ENCODE measurements at regions not wholly inside any gene's neighbourhood (a gene's known extent, or its start where the extent isn't known, plus 50 kb on each side); places are given as distances from the start of the nearest gene placed in this dataset.
"Not testable (repeated sequence)": the region's sequence is repeated elsewhere in the genome, so short reads cannot be mapped to it uniquely, and the experiment has no call there.

DNA sequence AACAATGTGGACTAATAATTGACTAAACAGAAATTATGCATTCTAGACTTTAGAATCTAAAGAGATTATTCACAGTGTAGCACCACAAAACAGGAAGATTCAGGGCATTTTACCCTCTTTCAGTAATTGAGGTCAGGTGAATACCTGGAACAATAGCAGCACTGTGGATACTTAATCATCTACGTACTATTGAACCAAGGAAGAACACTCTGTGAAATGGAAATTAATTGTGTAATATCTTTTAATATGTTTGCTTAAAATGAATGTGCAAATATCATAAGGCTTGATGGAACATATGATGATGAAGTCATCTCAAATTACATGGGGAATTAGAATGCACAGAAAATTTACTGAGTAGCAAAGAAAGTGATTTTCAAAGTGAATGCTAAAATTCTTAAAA lies 68.5 kb upstream of the MAP9 start:
- ATAC-seq (replicated peaks) (no peak), DNase-seq (no peak)
- H3K4me1 Mint-ChIP-seq, result peaks cover 0 to 6% of the 10 kb centered on the region in 2 donors
- no peak overlapping the region for H3K27ac Mint-ChIP-seq
- no peaks in the 10 kb centered on the region for H3K9me3 Mint-ChIP-seq
- no peaks in the 10 kb centered on the region for H3K36me3 Mint-ChIP-seq
- peaks cover 15 to 23% of the 10 kb centered on the region in 2 donors for H3K27me3 Mint-ChIP-seq
- H3K4me3 Mint-ChIP-seq, result no peak overlapping the region

DNA sequence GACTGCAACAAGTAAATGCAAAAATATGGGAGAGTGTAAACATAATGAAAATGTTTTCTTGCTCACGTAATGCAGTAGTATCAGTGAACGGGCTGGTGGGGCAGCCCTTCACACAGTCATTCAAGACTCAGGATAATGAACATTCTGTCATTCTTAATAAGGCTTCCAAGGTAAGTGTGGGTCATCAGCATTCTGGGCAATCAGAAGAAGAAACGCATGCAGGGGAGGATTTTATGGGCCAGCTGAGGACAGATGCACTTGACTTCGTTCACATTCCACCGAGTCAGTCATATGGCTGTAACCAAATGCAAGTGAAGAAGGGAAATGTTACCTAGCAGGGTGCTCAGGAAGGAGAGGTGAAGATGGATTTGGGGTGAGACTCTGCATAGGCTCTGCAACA lies 68.0 kb upstream of the MAP9 start:
- no peak overlapping the region for H3K4me3 Mint-ChIP-seq
- no peak for ATAC-seq (replicated peaks)
- H3K4me1 Mint-ChIP-seq, result peaks cover 0 to 6% of the 10 kb centered on the region in 2 donors
- H3K9me3 Mint-ChIP-seq, result no peaks in the 10 kb centered on the region
- no peaks in the 10 kb centered on the region for H3K36me3 Mint-ChIP-seq
- DNase-seq, result no peak
- no peak overlapping the region for H3K27ac Mint-ChIP-seq
- peaks cover 15 to 23% of the 10 kb centered on the region in 2 donors for H3K27me3 Mint-ChIP-seq

DNA sequence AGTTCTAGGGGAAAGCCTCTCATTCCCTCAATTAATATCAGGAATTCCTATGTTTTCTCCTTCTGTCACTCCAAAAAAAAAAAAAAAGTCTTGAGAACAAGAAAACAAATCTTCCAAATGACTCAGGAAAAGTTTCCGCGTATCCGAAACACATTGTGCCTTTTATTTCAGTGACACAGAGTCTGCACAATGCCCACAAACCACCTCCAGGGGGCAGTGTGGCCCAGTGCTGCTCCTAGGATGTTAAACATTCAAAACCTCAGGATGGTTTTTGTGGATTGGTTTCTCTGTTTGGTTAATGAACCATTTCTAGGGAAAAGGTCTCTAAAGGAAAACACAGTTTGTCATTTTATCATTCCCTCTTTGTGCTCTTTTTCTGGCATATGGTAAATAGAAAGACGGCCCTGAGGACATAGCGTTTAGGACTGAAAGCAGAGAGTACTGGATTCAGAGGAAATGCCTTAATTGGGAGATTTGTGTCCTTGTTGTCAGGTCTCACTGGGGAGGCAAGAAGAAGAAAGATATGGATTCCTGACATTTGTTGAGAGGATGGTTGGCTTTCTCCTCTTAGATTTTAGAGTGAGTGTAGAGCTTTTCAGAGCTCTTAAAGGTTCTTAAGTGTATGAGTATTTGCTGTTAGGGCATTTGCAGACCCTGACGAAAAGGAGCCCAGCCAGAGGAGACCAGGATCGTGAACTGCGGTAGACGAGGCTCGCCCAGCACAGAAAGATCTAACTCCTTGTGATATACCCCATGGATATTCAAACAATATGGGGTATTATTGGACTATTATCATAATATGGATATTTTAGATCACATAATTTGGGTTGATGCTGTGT lies 65.7 kb upstream of the MAP9 start:
- Mint-ChIP-seq H3K9me3 (no peaks in the 10 kb centered on the region), H3K27me3 (peaks cover 15 to 23% of the 10 kb centered on the region in 2 donors), H3K4me1 (peaks cover 0 to 6% of the 10 kb centered on the region in 2 donors), H3K27ac (no peak overlapping the region), H3K4me3 (no peak overlapping the region), H3K36me3 (no peaks in the 10 kb centered on the region)
- ATAC-seq (replicated peaks) (peak; percentile 51 to 61), DNase-seq (peak; percentile 22)

DNA sequence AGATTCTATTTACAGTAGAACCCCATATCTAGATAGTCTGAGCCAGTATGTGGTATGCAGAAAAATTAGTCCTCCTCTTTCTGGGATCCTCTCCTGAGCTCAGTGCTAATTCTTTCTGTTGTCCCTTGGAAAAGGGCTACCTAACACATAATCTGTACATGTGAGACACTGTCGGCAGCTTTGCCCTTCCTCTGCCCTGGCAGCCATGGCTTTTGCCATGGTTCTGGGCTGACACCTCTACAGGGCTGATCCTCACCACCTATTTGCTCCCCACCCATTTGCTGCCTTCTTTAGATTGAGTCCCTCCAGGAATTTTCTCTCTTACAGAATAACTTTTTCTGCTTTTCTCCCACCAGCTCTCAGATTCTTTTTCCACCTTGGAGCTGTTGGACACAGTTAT lies 64.7 kb upstream of the MAP9 start:
- DNase-seq (no peak), ATAC-seq (replicated peaks) (no peak)
- Mint-ChIP-seq H3K36me3 (no peaks in the 10 kb centered on the region), H3K9me3 (no peaks in the 10 kb centered on the region), H3K27me3 (peaks cover 15 to 23% of the 10 kb centered on the region in 2 donors), H3K27ac (no peak overlapping the region), H3K4me3 (no peak overlapping the region), H3K4me1 (peaks cover 0 to 6% of the 10 kb centered on the region in 2 donors)

DNA sequence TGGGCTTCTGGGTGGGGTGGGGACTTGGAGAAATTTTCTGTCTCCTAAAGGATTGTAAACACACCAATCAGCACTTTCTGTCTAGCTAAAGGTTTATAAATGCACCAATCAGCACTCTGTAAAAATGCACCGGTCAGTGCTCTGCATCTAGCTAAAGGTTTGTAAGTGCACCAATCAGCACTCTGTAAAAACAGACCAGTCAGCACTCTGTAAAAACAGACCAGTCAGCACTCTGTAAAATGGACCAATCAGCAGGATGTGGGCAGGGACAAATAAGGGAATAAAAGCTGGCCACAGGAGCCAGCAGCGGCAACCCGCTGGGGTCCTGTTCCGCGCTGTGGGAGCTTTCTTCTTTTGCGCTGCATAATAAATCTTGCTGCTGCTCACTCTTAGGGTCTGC lies 63.0 kb upstream of the MAP9 start:
- H3K27ac Mint-ChIP-seq; DNase-seq; ATAC-seq (replicated peaks); H3K4me1 Mint-ChIP-seq; H3K36me3 Mint-ChIP-seq; H3K9me3 Mint-ChIP-seq; H3K4me3 Mint-ChIP-seq: not testable (repeated sequence)
- peaks cover 15 to 20% of the 10 kb centered on the region in 2 donors for H3K27me3 Mint-ChIP-seq

DNA sequence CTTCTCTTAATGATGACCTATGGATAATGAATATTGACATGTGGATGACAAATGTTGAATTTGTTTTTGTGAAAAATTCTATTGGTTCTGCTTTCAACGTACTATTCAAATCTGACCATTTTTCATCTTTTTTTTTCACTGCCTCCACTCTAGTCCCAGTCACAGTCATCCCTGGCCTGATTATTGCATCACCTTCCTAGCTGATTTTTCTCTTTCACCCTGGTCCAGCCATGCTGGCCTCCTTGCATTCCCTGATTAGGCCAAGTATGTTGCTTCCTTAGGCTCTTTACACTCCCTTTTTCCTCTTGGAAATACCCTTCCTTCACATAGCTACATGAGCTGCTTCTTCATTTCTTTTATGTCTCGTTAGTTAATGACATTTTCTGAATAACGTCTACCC lies 58.1 kb upstream of the MAP9 start:
- no peaks in the 10 kb centered on the region for H3K9me3 Mint-ChIP-seq
- no peaks in the 10 kb centered on the region for H3K36me3 Mint-ChIP-seq
- DNase-seq (no peak), ATAC-seq (replicated peaks) (no peak)
- H3K4me1 Mint-ChIP-seq, result no peaks in the 10 kb centered on the region
- H3K27ac Mint-ChIP-seq, result no peak overlapping the region
- H3K27me3 Mint-ChIP-seq, result peaks cover 0 to 7% of the 10 kb centered on the region in 2 donors
- no peak overlapping the region for H3K4me3 Mint-ChIP-seq

DNA sequence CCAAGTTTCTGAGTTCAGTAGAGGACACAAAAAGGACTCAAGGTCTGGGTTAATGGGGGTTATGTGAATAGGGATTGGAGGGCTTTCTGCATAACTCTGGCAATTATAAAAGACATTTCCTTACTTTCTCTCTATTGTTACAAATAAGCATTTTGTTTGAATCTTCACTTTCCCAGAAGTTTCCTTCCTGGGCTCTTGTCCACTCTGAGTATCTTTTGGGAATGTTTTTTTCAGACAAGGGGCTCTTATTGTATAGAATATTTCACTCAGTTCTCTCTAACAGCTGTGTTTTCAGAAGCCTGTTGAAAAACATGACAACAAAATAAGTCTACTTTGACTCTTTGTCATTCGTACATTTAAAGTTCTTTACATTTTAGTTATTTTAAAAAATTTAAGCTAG lies 57.6 kb upstream of the MAP9 start:
- Mint-ChIP-seq H3K4me1 (no peaks in the 10 kb centered on the region), H3K36me3 (no peaks in the 10 kb centered on the region), H3K27ac (no peak overlapping the region), H3K9me3 (no peaks in the 10 kb centered on the region), H3K27me3 (peaks cover 0 to 7% of the 10 kb centered on the region in 2 donors), H3K4me3 (no peak overlapping the region)
- DNase-seq, result no peak
- no peak for ATAC-seq (replicated peaks)

DNA sequence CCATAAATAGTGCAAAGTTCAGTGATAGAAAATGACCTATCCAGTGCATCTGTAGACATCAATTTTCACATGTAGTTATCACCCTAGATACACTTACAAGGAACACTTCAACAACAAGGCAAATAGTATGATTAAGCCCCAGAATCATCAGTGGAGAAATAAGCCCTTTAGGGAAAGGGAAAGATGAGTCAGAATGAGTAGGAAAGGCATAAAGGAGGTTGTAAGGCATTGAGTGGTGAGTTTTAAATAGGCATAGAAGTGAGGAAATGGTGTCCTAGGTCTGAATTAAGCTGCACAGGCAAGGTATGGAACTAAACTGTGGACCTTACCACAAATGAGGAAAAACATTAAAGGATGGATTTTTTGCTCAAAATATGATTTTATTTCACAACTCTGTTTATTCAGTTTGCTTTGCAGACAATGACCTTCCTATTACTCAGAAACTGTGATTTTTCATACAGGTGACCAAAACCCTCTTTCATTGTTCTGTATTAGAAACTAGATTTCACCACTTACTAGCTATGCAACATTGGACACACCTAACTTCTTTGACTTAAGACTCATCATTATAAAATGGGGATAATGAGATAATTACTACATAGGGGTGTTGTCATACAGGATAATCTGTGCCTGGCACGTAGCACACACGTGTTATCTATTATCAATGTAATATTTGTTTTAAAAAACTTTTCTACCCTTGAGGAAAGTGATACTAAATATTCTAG lies 57.0 kb upstream of the MAP9 start:
- DNase-seq, result no peak
- no peaks in the 10 kb centered on the region for H3K9me3 Mint-ChIP-seq
- H3K36me3 Mint-ChIP-seq, result no peaks in the 10 kb centered on the region

DNA sequence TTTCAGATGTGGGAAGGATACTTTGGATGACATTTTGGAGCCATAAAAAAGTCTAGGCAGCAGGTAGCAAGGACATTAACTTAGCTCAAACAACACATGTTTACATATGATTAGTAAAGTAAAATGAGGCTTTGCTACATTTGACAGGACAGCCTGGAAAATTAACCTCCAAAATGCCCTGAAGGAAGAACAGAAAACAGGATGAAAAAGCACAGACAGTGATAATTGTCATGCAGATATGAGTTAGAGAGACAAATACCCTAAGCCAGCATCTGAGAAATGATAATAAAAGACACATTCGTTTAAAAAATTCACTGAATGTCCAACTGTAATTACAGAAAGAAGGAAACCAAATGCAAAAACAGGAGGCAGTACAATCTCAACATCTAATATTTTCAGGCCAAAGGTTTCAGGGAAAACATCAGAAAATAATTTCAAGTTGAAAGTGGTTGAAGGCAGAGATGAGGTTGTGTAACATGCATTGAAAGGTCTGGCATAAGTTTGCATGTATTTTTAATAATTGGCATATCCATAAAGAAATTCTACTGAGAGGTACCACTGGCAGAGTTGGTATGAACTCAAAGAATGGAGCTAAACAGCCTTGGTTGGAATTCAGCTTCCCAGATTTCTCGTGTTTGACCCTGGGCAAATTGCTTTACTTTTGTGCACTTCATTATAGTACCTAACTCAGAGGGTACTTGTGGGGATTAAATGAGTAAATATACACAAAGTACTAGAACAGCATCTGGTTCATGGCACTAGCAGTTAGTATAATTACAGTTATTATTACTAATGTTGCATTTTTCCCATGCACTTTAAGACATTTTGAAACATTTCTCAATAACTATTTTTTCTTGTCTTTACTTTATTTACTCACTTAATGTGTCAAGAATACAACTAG lies 54.4 kb upstream of the MAP9 start:
- Mint-ChIP-seq H3K27ac (no peak overlapping the region), H3K9me3 (peaks cover 3 to 4% of the 10 kb centered on the region in 2 donors), H3K4me1 (no peaks in the 10 kb centered on the region), H3K36me3 (no peaks in the 10 kb centered on the region), H3K4me3 (no peak overlapping the region), H3K27me3 (peaks cover 0 to 7% of the 10 kb centered on the region in 2 donors)
- no peak for ATAC-seq (replicated peaks)
- DNase-seq, result no peak

More for the DNA sequence above, 57.0 kb upstream of the MAP9 start:
- peaks cover 0 to 7% of the 10 kb centered on the region in 2 donors for H3K27me3 Mint-ChIP-seq
- H3K4me1 Mint-ChIP-seq, result no peaks in the 10 kb centered on the region
- ATAC-seq (replicated peaks), result no peak
- H3K27ac Mint-ChIP-seq, result no peak overlapping the region
- no peak overlapping the region for H3K4me3 Mint-ChIP-seq

DNA sequence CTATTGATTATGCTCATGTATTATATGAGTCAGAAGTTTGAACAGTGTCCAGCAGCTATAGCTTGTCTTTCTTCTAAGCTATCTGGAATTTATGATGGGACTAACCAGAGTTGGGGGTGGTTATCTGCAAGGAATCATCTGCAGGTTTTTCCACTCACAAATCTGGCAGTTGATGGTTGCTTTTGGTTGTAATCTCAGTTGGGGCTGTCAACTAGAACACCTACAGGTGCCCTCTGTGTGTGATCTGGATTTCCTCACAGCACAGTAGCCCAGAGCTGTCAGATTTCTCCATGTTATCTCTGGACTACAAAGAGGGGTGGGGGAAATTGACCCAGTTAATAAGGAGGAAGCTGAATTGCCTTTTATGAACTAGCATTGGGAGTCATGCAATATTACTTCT lies 51.4 kb upstream of the MAP9 start:
- no peak overlapping the region for H3K4me3 Mint-ChIP-seq
- peaks cover 3 to 6% of the 10 kb centered on the region in 2 donors for H3K9me3 Mint-ChIP-seq
- DNase-seq (no peak), ATAC-seq (replicated peaks) (no peak)
- H3K27ac Mint-ChIP-seq, result no peak overlapping the region
- no peaks in the 10 kb centered on the region for H3K27me3 Mint-ChIP-seq
- H3K36me3 Mint-ChIP-seq, result no peaks in the 10 kb centered on the region
- no peaks in the 10 kb centered on the region for H3K4me1 Mint-ChIP-seq

DNA sequence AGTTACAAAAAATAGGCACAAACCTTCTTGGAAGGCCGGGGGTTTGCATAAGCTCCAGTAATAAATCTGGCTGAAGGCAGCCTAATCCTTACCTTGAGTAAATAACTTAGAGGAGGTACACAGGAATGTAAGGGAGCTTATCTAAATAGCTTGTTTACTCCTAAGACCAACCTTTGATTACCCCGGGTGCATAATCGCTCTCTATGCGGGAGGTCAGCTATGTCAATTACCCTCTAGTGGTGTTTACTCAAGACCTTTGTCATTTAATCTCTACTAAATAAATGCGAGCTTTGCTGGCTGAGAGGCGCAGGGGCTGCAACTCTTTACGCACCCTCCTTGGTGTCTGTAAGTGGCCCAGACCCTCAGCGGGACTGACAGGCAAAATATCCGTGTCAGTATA lies 50.2 kb upstream of the MAP9 start:
- ATAC-seq (replicated peaks) (no peak), DNase-seq (no peak)
- Mint-ChIP-seq H3K9me3 (peaks cover 3 to 6% of the 10 kb centered on the region in 2 donors), H3K4me1 (no peaks in the 10 kb centered on the region), H3K27me3 (no peaks in the 10 kb centered on the region), H3K36me3 (no peaks in the 10 kb centered on the region), H3K4me3 (no peak overlapping the region), H3K27ac (no peak overlapping the region)

Data from stimulated activated naive B cell treated with anti-CD40 and anti-IgM and Interleukin-4, amounts not matched to agents 10 μg/mL and 1 μg/mL and 100 μg/mL, for 72 hours (primary cell).